Activated gamma-delta T cell treated with Interleukin-2 at 50 U/mL for 16 hours (primary cell): ENCODE measurements at regions not wholly inside any gene's neighbourhood (a gene's known extent, or its start where the extent isn't known, plus 50 kb on each side); places are given as distances from the start of the nearest gene placed in this dataset.
A peak's percentile ranks its signal among the peaks of the same experiment; 100 is the strongest.

Experiments
- DNase-seq: peaks from one replicate; pipeline ENCODE4 v3.0.0-alpha.2; 2020

- DNase-seq, result no peak
These were observed 167.6 kb downstream of the TMEM38B start for GRCh38 chr9:105861972-105862371.

- no peak for DNase-seq
These were observed 170.0 kb downstream of the TMEM38B start for GRCh38 chr9:105864248-105864898.

GRCh38 chr9:105865285-105865684 is 170.9 kb downstream of the TMEM38B start:
- DNase-seq, result no peak

GRCh38 chr9:105871540-105871939 is 177.2 kb downstream of the TMEM38B start:
- no peak for DNase-seq

- DNase-seq, result no peak
These were observed 179.5 kb downstream of the TMEM38B start for GRCh38 chr9:105873801-105874200.

GRCh38 chr9:105877721-105878120 is 183.4 kb downstream of the TMEM38B start:
- DNase-seq, result no peak

- DNase-seq, result no peak
These were observed 184.8 kb downstream of the TMEM38B start for GRCh38 chr9:105879181-105879580.

- no peak for DNase-seq
These were observed 186.2 kb downstream of the TMEM38B start for GRCh38 chr9:105880517-105880916.

- no peak for DNase-seq
These were observed 186.7 kb downstream of the TMEM38B start for GRCh38 chr9:105881021-105881420.

GRCh38 chr9:105881654-105882349 is 187.5 kb downstream of the TMEM38B start:
- DNase-seq, result peak; percentile 65

GRCh38 chr9:105883847-105884246 is 189.5 kb downstream of the TMEM38B start:
- no peak for DNase-seq

- DNase-seq, result no peak
These were observed 190.1 kb downstream of the TMEM38B start for GRCh38 chr9:105884416-105884815.

- DNase-seq, result no peak
These were observed 191.8 kb downstream of the TMEM38B start for GRCh38 chr9:105886136-105886535.

GRCh38 chr9:105887679-105888078 is 193.3 kb downstream of the TMEM38B start:
- DNase-seq, result no peak

- DNase-seq, result no peak
These were observed 195.9 kb downstream of the TMEM38B start for GRCh38 chr9:105890046-105890822.

- no peak for DNase-seq
These were observed 205.8 kb downstream of the TMEM38B start for GRCh38 chr9:105900123-105900522.

GRCh38 chr9:105901514-105902109 is 207.3 kb downstream of the TMEM38B start:
- DNase-seq, result no peak

GRCh38 chr9:105908069-105908468 is 213.7 kb downstream of the TMEM38B start:
- no peak for DNase-seq

- DNase-seq, result no peak
These were observed 217.0 kb downstream of the TMEM38B start for GRCh38 chr9:105911104-105911911.

GRCh38 chr9:105912157-105912862 is 218.0 kb downstream of the TMEM38B start:
- DNase-seq, result no peak

- DNase-seq, result no peak
These were observed 218.6 kb downstream of the TMEM38B start for GRCh38 chr9:105912863-105913516.
